ENCODE measurements at regions not wholly inside any gene's neighbourhood (a gene's known extent, or its start where the extent isn't known, plus 50 kb on each side); places are given as distances from the start of the nearest gene placed in this dataset.
A peak's percentile ranks its signal among the peaks of the same experiment; 100 is the strongest.

DNA sequence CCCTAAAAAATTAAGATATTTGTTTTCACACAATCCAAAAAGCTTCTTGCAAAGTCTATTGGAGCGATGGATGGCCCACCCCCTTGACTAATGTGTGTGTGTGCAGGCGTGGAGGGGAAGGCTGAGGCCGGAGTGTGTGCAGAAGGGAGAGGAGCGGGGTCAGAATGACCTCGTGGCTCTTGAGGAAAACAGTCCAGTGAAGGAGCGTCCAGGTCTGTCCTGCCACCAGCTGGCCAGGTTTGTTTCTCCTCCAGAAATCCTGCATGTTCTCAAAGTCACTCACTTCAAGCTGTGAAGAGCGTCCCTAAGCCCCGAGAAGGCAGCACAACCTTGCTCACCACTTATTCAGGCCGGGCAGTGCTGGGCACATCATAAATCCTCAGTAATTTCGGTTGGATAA lies 69.5 kb upstream of the SSX2IP start:
- no peak for DNase-seq

DNA sequence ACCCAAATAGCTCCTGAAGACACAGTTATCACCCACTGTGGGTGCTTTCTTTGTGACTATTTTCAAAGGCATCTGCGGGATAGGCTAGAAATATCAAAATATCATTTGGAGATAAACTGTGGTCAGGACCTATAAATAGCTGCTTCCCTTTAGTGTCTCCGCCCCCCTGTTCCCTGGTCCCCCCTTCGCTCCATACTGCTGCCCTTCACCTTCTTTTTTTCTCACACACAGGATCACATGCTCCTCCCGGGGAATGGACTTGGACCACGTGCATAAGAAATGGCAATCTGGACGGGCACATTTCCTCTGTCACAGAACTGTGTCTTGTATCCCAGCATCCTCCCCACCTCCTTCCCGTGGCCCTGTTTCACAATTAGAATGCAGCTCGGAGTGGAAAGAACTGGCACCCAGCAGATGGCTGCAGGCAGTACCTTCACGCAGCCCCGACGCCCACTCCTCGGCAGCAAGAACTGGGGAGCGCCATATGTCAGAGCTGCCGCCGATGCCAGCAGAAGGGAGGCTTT lies 68.8 kb upstream of the SSX2IP start:
- no peak for DNase-seq

DNA sequence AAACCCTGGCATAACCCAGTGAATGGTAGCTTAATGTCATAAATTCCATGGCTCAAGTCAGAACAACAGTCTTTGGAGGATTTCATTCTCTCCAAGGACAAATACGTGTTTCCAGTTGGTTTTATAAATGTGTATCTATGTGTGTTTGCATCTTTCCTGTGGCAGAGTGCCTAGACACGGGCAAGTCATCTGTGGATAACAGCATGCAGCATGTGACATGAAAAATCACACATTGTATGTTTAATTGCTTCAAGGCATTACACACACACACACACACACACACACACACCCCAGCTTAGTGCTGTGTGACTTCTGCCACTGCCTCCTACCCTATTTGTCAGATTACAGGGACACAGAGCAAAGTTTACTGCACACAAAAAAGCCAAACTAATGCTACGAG lies 68.2 kb upstream of the SSX2IP start:
- no peak for DNase-seq

DNA sequence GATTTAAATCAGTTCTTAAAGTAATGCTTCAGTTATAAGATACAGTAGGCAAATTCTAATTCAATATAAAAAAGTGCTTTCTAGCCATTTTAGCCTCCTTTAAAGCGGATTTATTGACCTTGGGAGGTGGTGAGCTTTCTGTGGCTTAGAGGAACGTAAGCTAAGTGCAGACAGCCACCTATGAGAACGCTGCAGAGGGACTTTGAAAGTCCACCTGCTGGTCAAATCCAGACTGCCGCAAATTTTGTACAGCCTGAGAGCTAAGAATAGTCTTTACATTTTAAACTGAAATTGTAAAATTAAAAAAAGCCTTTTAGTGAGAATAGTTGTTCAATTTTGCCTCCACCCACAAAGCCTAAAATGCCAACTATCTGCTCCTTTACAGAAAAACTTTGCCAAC lies 67.0 kb upstream of the SSX2IP start:
- DNase-seq, result no peak

DNA sequence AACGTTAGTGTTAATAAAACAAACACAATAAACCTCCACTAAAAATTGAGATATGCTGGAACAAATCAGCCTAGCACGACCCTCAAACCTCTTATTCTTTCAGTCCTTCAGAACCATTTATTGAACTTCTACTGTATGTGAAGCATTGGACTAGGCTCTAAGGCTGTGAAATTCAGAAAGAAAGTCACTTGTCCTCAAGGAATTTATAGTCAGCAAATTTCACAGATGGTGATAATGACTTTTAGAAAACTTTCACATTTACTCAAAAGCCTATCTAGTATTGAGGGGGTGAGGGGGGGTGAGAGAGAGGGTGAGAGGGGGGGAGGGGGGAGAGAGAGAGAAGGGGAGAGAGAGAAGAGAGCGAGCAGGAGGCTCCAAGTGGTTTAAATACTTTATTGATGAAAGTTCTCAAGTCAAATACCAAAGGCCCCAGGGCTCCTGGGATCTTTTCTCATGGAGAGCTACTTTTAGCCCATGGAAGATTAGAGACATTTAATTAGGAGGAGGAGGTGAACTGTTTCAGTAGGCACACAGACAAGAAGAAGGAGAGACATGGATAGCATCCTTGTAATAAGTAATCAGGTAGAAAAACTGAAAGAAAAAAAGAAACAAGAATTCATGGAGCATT lies 66.3 kb upstream of the SSX2IP start:
- DNase-seq, result no peak

DNA sequence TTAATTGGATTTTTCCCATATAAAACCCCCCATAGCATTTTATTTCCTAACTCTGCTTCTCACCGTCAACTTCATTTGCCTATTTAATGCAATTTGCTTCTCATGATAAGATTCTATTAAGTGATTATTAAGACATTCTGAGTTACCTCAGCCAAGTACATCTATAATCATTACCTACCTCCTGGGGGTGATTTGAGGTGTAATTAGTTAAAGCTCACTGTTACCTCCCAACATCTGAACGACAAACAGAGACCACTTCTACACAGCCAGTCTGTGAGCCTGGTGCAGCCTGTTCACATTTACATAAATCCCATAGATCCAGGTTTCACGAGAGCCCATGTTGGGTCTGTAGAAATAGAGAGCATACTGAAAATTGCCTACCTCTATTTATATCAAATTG lies 65.7 kb upstream of the SSX2IP start:
- DNase-seq, result no peak

DNA sequence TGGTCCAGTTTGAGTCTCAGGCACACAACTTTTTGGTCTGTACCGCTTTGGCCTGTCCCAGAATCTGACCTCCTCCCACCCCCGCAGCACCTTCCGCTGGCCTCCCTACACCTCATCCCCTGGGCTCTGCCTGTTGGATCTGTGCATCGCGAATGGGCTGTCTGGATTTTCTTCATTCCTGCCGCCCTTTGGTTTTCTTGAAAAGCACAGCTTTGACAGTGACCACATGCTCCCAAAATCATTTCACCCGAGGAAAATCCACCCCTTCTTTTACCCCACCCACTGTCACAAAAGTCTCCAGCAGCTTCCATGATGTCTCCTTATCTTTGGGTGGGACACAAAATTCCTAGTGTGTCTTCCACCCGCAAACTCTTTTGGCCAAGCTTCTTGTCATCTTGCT lies 65.0 kb upstream of the SSX2IP start:
- DNase-seq, result no peak

DNA sequence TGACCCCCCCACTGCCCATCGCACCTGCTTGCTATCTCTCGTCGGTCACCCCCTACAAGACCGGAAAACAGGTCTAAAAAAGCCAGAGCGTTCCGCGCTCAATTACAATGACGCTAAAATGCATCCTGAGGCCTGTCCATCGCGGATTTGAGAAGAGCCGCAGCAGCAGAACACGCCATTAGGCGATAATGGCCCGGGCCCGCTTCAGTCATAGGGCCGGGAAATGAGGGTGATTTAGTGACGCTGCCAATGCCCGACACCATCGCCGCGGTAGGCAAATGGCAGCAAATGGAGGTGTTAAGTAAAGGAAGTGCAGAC lies 64.1 kb upstream of the SSX2IP start:
- no peak for DNase-seq

DNA sequence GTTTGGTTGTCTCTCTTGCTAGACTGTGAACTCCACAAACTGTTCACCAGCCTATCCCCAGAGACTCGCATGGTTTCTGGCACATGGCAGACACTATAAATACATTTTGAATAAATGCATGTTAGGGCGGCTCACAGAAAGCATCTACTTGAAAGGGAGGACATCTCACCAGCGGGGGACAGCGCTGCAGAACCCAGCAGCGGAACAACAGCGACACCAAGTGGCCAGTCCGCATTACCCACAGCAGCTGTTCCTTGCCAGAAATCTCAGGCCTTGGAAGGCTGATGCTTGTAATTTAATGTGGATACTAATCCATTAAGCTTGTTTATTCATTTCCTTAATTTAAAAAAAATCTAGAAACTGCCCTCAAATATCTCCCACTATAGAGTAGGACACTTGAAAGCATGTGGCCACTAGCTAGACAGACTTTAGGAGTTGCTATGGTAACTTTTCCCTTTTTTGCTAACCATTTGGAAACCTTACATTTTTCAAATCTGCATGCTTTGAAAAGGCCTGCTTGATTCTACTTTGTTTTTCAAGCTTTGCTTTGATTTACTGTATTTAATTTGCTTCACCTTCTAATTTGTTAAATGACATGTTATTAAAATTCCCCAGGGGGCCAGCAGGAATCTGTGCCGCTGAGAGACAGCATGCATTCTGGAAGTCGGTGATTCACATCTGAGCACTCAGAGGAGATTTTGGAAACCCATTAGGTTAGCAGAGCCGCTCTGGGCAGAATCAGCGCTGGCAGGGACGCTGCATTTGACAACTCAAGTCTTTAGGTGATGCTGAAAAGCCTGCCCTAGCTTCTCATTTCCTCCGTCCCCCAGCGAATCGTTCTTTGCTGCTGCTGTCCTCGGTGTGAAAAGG lies 63.5 kb upstream of the SSX2IP start:
- peak; percentile 70 to 71 for DNase-seq

DNA sequence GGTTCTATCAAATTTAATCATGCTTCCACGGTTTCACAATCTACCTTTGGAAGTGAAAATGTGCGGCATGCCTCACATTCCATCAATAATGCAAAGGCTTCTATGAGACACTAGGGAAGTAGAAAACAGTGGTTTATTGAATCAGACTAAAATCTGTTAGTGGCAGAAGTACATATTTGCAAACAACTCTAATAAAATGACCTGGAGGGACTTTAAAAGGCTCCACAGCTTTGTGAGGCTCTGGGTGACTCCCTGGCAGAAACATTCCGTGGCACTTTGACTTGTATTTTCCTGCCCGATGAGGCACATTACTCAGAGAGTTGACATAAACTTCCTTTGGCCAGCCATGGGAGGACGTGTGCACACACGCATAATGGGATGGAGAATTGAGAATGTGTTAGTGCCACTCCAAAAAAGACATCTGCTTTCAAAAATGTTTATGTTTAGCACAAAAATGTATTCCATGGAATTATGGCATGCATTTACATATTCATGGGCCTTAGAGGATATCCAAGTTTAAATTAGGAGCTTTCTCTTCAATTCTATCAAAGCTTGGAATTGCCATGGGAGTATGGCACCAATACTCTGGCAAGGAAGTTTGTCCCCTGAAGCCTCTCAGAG lies 60.0 kb upstream of the SSX2IP start:
- no peak for DNase-seq

DNA sequence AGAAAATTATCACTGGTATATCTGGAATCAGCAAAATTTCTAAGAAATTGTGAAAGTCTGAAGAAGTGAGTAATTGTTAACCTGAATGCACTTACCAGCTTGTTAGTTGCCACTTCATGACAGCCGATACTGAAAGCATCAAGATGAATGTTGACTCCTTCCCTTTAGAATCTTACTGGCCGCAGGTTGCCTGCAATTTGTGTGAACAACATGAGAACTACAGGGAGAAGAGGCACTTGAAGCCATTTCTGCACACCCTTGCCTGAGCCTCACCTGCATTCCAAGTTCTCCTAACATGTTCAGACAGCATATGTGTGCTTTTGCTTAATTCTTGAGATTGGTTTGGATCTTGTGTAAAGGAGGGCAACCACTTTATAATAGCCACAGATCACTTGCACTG lies 59.2 kb upstream of the SSX2IP start:
- DNase-seq, result no peak

DNA sequence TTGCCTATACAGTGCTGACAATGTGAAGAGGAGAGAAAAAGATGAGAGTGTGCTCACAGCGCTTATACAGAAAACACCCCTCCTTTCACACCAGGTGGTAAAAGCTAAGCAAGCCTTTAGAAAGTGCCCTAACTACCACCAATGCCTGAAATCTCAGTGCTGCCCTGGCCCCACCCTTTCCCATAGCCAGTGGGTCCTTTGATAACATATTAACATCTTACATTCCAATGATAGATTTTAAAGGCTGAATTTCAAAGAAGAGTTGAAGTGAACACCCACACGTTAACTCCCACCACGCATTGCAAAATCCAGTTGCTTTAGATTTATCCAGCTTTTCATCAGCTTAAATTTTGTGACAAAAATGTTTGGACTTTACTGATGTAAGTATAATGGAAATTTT lies 58.1 kb upstream of the SSX2IP start:
- DNase-seq, result no peak

DNA sequence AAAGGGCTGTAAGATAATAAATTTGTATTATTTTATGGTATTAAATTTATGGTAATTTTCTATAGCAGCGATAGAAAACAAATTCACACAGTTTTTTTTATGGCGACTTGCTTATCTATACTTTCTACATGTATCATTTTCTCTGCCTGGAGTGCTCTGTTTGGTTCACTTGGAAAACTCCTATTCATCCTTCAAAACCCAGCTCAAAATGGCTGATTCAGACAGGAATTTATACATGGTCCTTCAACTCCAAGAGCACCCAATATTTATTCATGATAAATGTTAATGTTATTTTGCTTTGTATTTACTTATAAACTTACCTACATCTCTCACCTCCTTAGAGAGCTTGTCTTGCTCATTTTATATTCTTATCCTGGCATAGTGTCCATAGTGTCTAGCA lies 55.6 kb upstream of the SSX2IP start:
- no peak for DNase-seq

DNA sequence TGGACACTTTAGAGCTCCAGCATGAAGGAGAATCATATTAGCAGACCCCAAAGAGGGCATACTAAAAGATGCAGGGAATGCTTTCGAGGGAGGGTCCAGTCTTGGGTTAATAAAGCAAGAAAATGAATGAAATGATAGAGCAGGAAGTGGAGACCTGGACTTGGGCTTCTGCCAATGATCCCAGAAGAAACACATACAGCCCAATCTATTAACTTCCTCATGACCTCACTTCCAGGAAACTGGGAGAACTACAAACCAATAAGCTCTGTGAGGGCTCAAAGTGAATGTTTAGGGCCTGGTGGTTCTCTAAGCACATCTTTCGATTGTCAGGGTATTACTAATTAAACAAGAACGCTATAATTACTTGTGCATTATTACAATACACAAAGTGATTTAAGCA lies 53.6 kb upstream of the SSX2IP start:
- no peak for DNase-seq

DNA sequence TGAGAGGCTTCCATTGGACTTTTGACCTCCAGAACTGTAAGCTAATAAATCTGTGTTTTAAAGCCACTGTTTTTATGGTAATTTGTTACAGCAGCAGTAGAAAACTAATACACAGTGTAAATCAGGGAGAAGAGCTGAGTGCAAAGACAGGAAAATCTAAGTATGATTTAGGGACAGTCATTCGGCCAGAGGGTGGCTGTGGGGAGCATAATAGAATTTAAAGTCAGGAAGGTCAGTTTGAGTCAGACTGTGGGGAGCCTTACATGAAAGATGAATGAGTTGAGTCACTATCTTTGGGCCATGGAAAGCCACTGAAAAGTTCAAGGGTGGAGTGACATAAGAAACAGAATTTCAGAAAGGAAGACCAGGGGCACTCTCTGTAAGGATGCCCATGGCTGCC lies 52.4 kb upstream of the SSX2IP start:
- DNase-seq, result no peak

DNA sequence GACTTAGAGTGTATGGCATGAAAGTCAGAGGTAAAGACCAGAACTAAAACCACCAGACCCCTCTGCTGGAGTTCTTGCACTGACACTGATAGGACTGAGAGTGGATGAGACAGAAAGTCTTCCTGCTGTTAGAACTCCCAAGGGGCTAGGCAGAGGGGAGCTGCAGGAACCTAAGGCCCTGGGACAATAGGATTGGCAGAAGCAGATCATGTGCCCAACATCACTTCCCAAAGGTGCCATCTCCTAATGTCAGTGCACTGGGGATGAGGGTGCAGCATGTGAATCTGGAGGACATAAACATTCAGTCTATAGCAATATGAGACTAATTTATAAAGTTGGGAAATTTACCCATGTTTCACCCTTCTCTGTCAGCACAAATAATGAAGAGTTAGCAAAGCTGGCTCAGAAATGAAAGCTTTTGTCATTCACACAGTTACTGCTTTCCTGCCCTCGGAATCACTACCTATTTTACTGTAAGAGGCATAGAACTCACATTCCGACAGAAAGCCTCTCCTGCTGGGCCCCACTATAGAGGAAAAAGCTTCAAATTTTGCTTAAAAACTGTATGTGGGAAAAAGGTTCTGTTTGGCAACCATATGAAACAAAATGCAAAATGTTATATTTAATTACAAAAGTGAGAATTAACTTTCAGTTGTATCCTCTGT lies 49.9 kb upstream of the SSX2IP start:
- no peak for DNase-seq

Data from CD4-positive, alpha-beta T cell treated with Interleukin-1 beta for 1 hour (primary cell).